ENCODE measurements at regions not wholly inside any gene's neighbourhood (a gene's known extent, or its start where the extent isn't known, plus 50 kb on each side); places are given as distances from the start of the nearest gene placed in this dataset.
"Not testable (repeated sequence)": the region's sequence is repeated elsewhere in the genome, so short reads cannot be mapped to it uniquely, and the experiment has no call there.

GRCh38 chr18:37845498-37845897 is 279.9 kb upstream of the CELF4 start:
- no peak for TF ChIP-seq CTCF (IDR thresholded peaks at IDR 0.05; ENCODE audit: low read depth, low read length)
- DNase-seq (ENCODE audit: low read depth in 2 of 2) = no peak
- no peak overlapping the region for H3K4me3 ChIP-seq (replicated peaks in 1 of 2; ENCODE audit: low read depth in 2 of 2, low read length in 2 of 2)

DNA sequence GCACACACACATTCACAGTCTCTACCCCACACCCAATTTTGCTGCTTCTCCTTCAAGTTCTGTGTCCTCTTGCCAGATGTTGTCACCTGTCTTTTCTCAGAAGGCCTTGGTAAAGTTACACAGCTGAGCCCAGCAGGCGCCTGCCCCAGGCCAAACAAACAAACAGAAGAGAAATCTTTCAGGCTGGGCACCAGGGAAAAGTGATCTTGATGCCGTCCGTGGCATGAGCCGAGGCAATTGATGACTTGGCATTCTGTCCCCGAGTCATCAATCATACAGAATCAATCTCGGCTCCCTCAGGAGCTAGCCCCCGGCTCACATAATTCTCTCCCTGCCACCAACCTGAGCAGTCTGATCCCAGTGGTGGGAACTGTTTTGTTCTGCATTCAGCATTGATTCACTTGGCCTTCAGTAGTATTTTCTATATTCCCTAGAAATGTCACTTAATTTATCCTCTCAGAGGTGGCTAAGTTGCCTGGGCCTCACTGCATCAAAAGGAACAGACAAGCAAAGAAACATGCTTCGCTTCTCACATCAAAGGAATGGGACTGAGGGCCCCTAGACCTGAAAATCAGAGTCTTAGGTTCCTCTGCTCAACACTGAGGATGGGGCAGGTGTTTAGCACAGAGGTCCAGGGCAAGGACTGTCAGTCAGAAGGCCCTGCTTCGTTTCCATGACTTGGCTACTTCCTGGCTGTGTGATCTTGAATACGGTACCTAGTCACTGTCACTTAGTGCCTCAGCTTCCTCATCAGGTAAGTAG is 278.8 kb upstream of the CELF4 start:
- no peak for TF ChIP-seq CTCF (IDR thresholded peaks at IDR 0.05; ENCODE audit: low read depth, low read length)

GRCh38 chr18:37838083-37838482 is 272.5 kb upstream of the CELF4 start:
- TF ChIP-seq CTCF (IDR thresholded peaks at IDR 0.05; ENCODE audit: low read depth, low read length) = no peak

More for the DNA sequence above, 278.8 kb upstream of the CELF4 start:
- DNase-seq (ENCODE audit: low read depth in 2 of 2) = no peak
- no peak overlapping the region for H3K4me3 ChIP-seq (replicated peaks in 1 of 2; ENCODE audit: low read depth in 2 of 2, low read length in 2 of 2)

GRCh38 chr18:37836071-37836970 is 270.7 kb upstream of the CELF4 start:
- no peak for DNase-seq (ENCODE audit: low read depth in 2 of 2)
- no peak for TF ChIP-seq CTCF (IDR thresholded peaks at IDR 0.05; ENCODE audit: low read depth, low read length)
- H3K4me3 ChIP-seq (replicated peaks in 1 of 2; ENCODE audit: low read depth in 2 of 2, low read length in 2 of 2) = no peak overlapping the region

More at GRCh38 chr18:37838083-37838482, 272.5 kb upstream of the CELF4 start:
- no peak overlapping the region for H3K4me3 ChIP-seq (replicated peaks in 1 of 2; ENCODE audit: low read depth in 2 of 2, low read length in 2 of 2)
- no peak for DNase-seq (ENCODE audit: low read depth in 2 of 2)

GRCh38 chr18:37832010-37832695 is 266.6 kb upstream of the CELF4 start:
- not testable (repeated sequence) for H3K4me3 ChIP-seq (replicated peaks in 1 of 2; ENCODE audit: low read depth in 2 of 2, low read length in 2 of 2); DNase-seq (ENCODE audit: low read depth in 2 of 2)

GRCh38 chr18:37812961-37813360 is 247.4 kb upstream of the CELF4 start:
- TF ChIP-seq CTCF (IDR thresholded peaks at IDR 0.05; ENCODE audit: low read depth, low read length) = no peak
- DNase-seq (ENCODE audit: low read depth in 2 of 2) = no peak
- H3K4me3 ChIP-seq (replicated peaks in 1 of 2; ENCODE audit: low read depth in 2 of 2, low read length in 2 of 2) = no peak overlapping the region
